Neural cell (in vitro differentiated cells): ENCODE measurements at regions not wholly inside any gene's neighbourhood (a gene's known extent, or its start where the extent isn't known, plus 50 kb on each side); places are given as distances from the start of the nearest gene placed in this dataset.

ENCODE experiments used
- EZH2 ChIP-seq: fragments of 200-600, 300-800 bp; shearing (Covaris generic), sonication (generic); IDR thresholded peaks from 2 replicates; pipeline ENCODE4 v1.6.1; 2014; ENCODE audit warnings: antibody characterized with exemption, low read length, borderline replicate concordance, mild to moderate bottlenecking; ENCODE audit not compliant: insufficient read depth, poor library complexity, severe bottlenecking
- MXI1 ChIP-seq: fragments of 450-650 bp; conservative IDR thresholded peaks from 2 replicates; pipeline ENCODE4 v1.6.1; 2014; ENCODE audit warnings: antibody characterized with exemption, mild to moderate bottlenecking; ENCODE audit not compliant: poor library complexity, severe bottlenecking
- POLR2AphosphoS5 ChIP-seq: IDR thresholded peaks from 2 replicates; pipeline ENCODE4 v1.6.1; 2012
- RAD21 ChIP-seq: fragments of 450-650 bp; conservative IDR thresholded peaks from 2 replicates; pipeline ENCODE4 v1.6.1; 2014; ENCODE audit warnings: antibody characterized with exemption, mild to moderate bottlenecking, moderate library complexity
- REST ChIP-seq: IDR thresholded peaks from 2 replicates; pipeline ENCODE4 v1.6.1; 2012; ENCODE audit warnings: borderline replicate concordance
- TAF1 ChIP-seq: IDR thresholded peaks from 2 replicates; pipeline ENCODE4 v1.6.1; 2012; ENCODE audit warnings: low read depth
- TF ChIP-seq, protein P1 (sequence below): fragments of 450-650 bp; IDR thresholded peaks from 2 replicates; pipeline ENCODE4 v1.5.1; 2014; ENCODE audit warnings: antibody characterized with exemption, mild to moderate bottlenecking, moderate library complexity; ENCODE audit not compliant: poor library complexity, severe bottlenecking

DNA sequence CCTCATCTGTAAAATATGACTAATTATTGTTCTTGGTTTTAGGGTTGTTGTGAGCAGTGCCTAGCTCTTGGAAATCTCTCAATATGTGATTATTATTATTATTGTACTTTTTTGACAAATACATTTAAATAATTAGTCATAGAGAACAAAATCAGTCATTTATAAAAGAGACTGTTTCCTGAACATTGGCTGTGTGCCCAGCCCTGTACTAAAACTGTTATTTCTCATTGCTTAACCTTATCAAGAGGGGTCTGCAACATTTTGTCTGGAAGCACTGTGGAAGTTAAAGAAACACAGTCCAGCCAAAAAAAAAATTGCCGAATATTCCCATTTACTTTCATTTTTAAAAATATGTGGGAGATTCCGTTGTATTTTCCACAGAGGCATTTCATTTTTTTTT lies 989.2 kb upstream of the SLIT2 start:
- no peak for TF ChIP-seq MXI1
- TF ChIP-seq, protein P1, sequence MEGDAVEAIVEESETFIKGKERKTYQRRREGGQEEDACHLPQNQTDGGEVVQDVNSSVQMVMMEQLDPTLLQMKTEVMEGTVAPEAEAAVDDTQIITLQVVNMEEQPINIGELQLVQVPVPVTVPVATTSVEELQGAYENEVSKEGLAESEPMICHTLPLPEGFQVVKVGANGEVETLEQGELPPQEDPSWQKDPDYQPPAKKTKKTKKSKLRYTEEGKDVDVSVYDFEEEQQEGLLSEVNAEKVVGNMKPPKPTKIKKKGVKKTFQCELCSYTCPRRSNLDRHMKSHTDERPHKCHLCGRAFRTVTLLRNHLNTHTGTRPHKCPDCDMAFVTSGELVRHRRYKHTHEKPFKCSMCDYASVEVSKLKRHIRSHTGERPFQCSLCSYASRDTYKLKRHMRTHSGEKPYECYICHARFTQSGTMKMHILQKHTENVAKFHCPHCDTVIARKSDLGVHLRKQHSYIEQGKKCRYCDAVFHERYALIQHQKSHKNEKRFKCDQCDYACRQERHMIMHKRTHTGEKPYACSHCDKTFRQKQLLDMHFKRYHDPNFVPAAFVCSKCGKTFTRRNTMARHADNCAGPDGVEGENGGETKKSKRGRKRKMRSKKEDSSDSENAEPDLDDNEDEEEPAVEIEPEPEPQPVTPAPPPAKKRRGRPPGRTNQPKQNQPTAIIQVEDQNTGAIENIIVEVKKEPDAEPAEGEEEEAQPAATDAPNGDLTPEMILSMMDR, result no peak
- no peak for TF ChIP-seq POLR2AphosphoS5
- TF ChIP-seq TAF1, result no peak
- TF ChIP-seq EZH2, result no peak
- TF ChIP-seq REST, result no peak
- no peak for TF ChIP-seq RAD21
